ENCODE measurements at regions not wholly inside any gene's neighbourhood (a gene's known extent, or its start where the extent isn't known, plus 50 kb on each side); places are given as distances from the start of the nearest gene placed in this dataset.

DNA sequence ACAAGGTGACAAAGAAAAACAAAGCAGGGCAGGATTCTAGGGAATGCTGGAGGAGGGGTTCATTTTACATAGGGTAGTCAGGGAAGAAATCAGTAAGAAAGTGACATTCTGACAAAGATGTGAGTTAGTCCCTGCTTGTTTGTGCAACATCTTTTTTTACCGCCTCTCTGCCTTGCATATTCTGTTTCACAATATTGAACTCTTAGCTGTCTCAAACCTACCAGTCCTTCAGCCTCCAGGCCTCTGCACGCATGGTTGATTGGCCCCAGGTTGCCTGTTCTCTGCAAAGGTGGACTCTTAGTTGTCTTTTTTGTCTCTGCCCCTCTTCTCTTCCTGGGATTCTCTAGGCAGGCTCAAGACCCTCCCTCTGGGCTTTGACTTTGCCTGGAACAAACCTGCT is 152.2 kb upstream of the RUNX1 start:
- no peak for TF ChIP-seq POLR2AphosphoS5 (IDR thresholded peaks at IDR 0.05; ENCODE audit: low read depth, low read length)
- no peak for TF ChIP-seq TAF1 (IDR thresholded peaks at IDR 0.05; ENCODE audit: borderline replicate concordance, low read depth, low read length)
- no peak for TF ChIP-seq POLR2A (IDR thresholded peaks at IDR 0.05; ENCODE audit: low read depth, low read length)

All from GM12892 (cell line).